H1 (cell line): ENCODE measurements at regions not wholly inside any gene's neighbourhood (a gene's known extent, or its start where the extent isn't known, plus 50 kb on each side); places are given as distances from the start of the nearest gene placed in this dataset.

Experiments
- CTCF ChIA-PET: fragments of 300-600 bp; sonication (Branson Sonifier 250); formaldehyde crosslinking; loops from one replicate; lab custom pipeline; 2021; ENCODE audit not compliant: partially characterized antibody; lab: Charles Lee
- POLR2A ChIA-PET: fragments of 300-600 bp; sonication (Branson Sonifier 250); formaldehyde crosslinking; loops from one replicate; lab custom pipeline; 2021; ENCODE audit warnings: inconsistent platforms; ENCODE audit not compliant: partially characterized antibody; lab: Charles Lee
- DNase-seq, 2 experiments: peaks; one replicate each; pipeline versions ENCODE4 v3.0.0 to v3.0.0-alpha.2; 2010 to 2022; ENCODE audit warnings: low spot score in 2 of 2, low read depth in 1 of 2, mixed read lengths in 1 of 2
- FAIRE-seq: peaks from 2 replicates; lab custom pipeline; 2011; peaks lifted over from hg19 to GRCh38; lab: Jason Lieb, UNC
- H2AFZ ChIP-seq: 2 replicates; pipeline ENCODE4 v1.8.1; 2012; ENCODE audit warnings: low read length, inconsistent platforms
- H2AK5ac ChIP-seq: 2 replicates; pipeline ENCODE4 v1.6.1; 2013; ENCODE audit warnings: low read depth, low read length
- H2BK120ac ChIP-seq: replicated peaks from 2 replicates; pipeline ENCODE3; 2013; ENCODE audit warnings: low read depth, low read length, inconsistent platforms
- H2BK12ac ChIP-seq: 2 replicates; pipeline ENCODE4 v1.6.1; 2013; ENCODE audit warnings: low read depth, low read length
- H2BK15ac ChIP-seq: 2 replicates; pipeline ENCODE4 v1.6.1; 2013; ENCODE audit warnings: low read length
- H2BK20ac ChIP-seq: 2 replicates; pipeline ENCODE4 v1.6.1; 2013; ENCODE audit warnings: low read length
- H2BK5ac ChIP-seq: 2 replicates; pipeline ENCODE4 v1.6.1; 2013; ENCODE audit warnings: low read depth, low read length
- H3K14ac ChIP-seq: 2 replicates; pipeline ENCODE4 v1.6.1; 2013; ENCODE audit warnings: inconsistent platforms; ENCODE audit not compliant: insufficient read length
- H3K18ac ChIP-seq: 2 replicates; pipeline ENCODE4 v1.6.1; 2013; ENCODE audit warnings: low read length; ENCODE audit errors: extremely low read depth
- H3K23ac ChIP-seq: 2 replicates; pipeline ENCODE4 v1.6.1; 2013; ENCODE audit warnings: inconsistent platforms; ENCODE audit not compliant: insufficient read length
- H3K23me2 ChIP-seq: 2 replicates; pipeline ENCODE4 v1.6.1; 2013; ENCODE audit warnings: low read depth, low read length
- H3K27ac ChIP-seq: 2 replicates; pipeline ENCODE4 v1.6.1; 2011; ENCODE audit warnings: low read depth, low read length, inconsistent platforms
- H3K27me3 ChIP-seq, 4 experiments: replicated peaks in 1 of 4; 1 replicate in 1 of 4; 2 replicates in 3 of 4; pipeline versions ENCODE4 v1.6.1 to v1.8.1; 2011 to 2013; ENCODE audit warnings: low read length in 3 of 4, mild to moderate bottlenecking in 3 of 4, inconsistent platforms in 2 of 4, mixed read lengths in 2 of 4, moderate library complexity in 1 of 4; ENCODE audit not compliant: control insufficient read depth in 3 of 4, insufficient read depth in 3 of 4; ENCODE audit errors: extremely low read depth in 1 of 4
- H3K36me3 ChIP-seq, 4 experiments: 2 replicates each; pipeline versions ENCODE4 v1.6.1 to v1.8.1; 2011 to 2013; ENCODE audit warnings: mild to moderate bottlenecking in 4 of 4, low read length in 3 of 4, moderate library complexity in 2 of 4, control low read depth in 1 of 4, inconsistent platforms in 1 of 4; ENCODE audit not compliant: insufficient read depth in 4 of 4, control insufficient read depth in 2 of 4
- H3K4ac ChIP-seq: replicated peaks from 2 replicates; pipeline ENCODE3; 2013; ENCODE audit warnings: low read length, low read depth, mixed read lengths, inconsistent platforms; ENCODE audit not compliant: insufficient read length
- H3K4me1 ChIP-seq, 4 experiments: replicated peaks in 1 of 4; 1 replicate in 1 of 4; 2 replicates in 3 of 4; pipeline versions ENCODE4 v1.6.1 to v1.8.1; 2011 to 2013; ENCODE audit warnings: low read length in 3 of 4, inconsistent platforms in 2 of 4, mixed read lengths in 1 of 4; ENCODE audit not compliant: insufficient read depth in 4 of 4, control insufficient read depth in 3 of 4
- H3K4me2 ChIP-seq, 2 experiments: 2 replicates each; pipeline versions ENCODE4 v1.6.1 to v1.8.1; 2011 to 2013; ENCODE audit warnings: low read depth in 2 of 2, low read length in 2 of 2, control low read depth in 1 of 2, inconsistent platforms in 1 of 2, mild to moderate bottlenecking in 1 of 2; ENCODE audit not compliant: insufficient read depth in 1 of 2
- H3K4me3 ChIP-seq, 4 experiments: fragments of 200-600, 300-600 bp in 1 of 4; sonication (generic), shearing (Covaris generic), sonication (Bioruptor Twin) in 1 of 4; 2 replicates each; pipeline versions ENCODE4 v1.5.1 to v1.8.1; 2011 to 2016; ENCODE audit warnings: low read length in 4 of 4, low read depth in 3 of 4, control low read depth in 2 of 4, inconsistent platforms in 2 of 4, mild to moderate bottlenecking in 2 of 4, mixed read lengths in 1 of 4, moderate library complexity in 1 of 4; ENCODE audit not compliant: insufficient read depth in 2 of 4; ENCODE audit errors: extremely low read depth in 1 of 4
- H3K56ac ChIP-seq: replicated peaks from 2 replicates; pipeline ENCODE3; 2013; ENCODE audit warnings: low read depth, mild to moderate bottlenecking, mixed read lengths, low read length, inconsistent platforms; ENCODE audit not compliant: insufficient read length
- H3K79me1 ChIP-seq: 2 replicates; pipeline ENCODE4 v1.6.1; 2013; ENCODE audit warnings: low read depth, low read length, control low read depth
- H3K79me2 ChIP-seq, 2 experiments: 2 replicates each; pipeline versions ENCODE4 v1.6.1 to v1.8.1; 2012 to 2013; ENCODE audit warnings: low read length in 2 of 2, mild to moderate bottlenecking in 2 of 2, inconsistent platforms in 1 of 2; ENCODE audit not compliant: insufficient read depth in 2 of 2, control insufficient read depth in 1 of 2
- H3K9ac ChIP-seq, 4 experiments: replicated peaks in 1 of 4; 1 replicate in 1 of 4; 2 replicates in 3 of 4; pipeline versions ENCODE4 v1.6.1 to v1.8.1; 2011 to 2013; ENCODE audit warnings: low read depth in 3 of 4, low read length in 3 of 4, control low read depth in 2 of 4, mild to moderate bottlenecking in 2 of 4, moderate library complexity in 2 of 4, inconsistent platforms in 1 of 4; ENCODE audit errors: extremely low read depth in 1 of 4
- H3K9me3 ChIP-seq, 2 experiments: 2 replicates each; pipeline versions ENCODE4 v1.6.1 to v1.8.1; 2012 to 2013; ENCODE audit warnings: mild to moderate bottlenecking in 2 of 2, moderate library complexity in 2 of 2, control low read depth in 1 of 2, inconsistent platforms in 1 of 2, low read depth in 1 of 2, low read length in 1 of 2, mixed read lengths in 1 of 2; ENCODE audit not compliant: insufficient read depth in 2 of 2
- H4K20me1 ChIP-seq, 2 experiments: replicated peaks in 1 of 2; 2 replicates each; pipeline versions ENCODE3 to v1.8.1; 2011 to 2013; ENCODE audit warnings: inconsistent platforms in 2 of 2, low read length in 2 of 2, mild to moderate bottlenecking in 1 of 2; ENCODE audit not compliant: insufficient read depth in 2 of 2, control insufficient read depth in 1 of 2
- H4K5ac ChIP-seq: 2 replicates; pipeline ENCODE4 v1.6.1; 2013; ENCODE audit warnings: low read length, low read depth, mixed read lengths, inconsistent platforms; ENCODE audit not compliant: insufficient read length
- H4K8ac ChIP-seq: 2 replicates; pipeline ENCODE4 v1.8.0; 2013; ENCODE audit warnings: mild to moderate bottlenecking, moderate library complexity, low read length, inconsistent platforms; ENCODE audit not compliant: insufficient read depth; ENCODE audit errors: extremely low read depth
- H4K91ac ChIP-seq: replicated peaks from 2 replicates; pipeline ENCODE3; 2013; ENCODE audit warnings: low read length, mixed read lengths, inconsistent platforms; ENCODE audit not compliant: insufficient read length
- GTF2F1 ChIP-seq: IDR thresholded peaks from 2 replicates; pipeline ENCODE4 v1.6.1; 2012; ENCODE audit warnings: low read depth, low read length, improper control_type of control experiment, borderline replicate concordance
- SAP30 ChIP-seq: fragments of 300-600 bp; sonication (generic); IDR thresholded peaks from 2 replicates; pipeline ENCODE4 v1.7.1; 2012; ENCODE audit warnings: low read length, moderate library complexity, mild to moderate bottlenecking, inconsistent platforms; ENCODE audit not compliant: insufficient read depth, insufficient replicate concordance
- WGBS, 2 experiments: shearing (Covaris generic) in 1 of 2; methylation state at CpG; one replicate each; pipeline versions ENCODE4 v1.1.6 to v1.1.7; 2013 to 2015; ENCODE audit warnings: low lambda C conversion rate in 2 of 2, mixed read lengths in 2 of 2, inconsistent platforms in 1 of 2, low coverage in 1 of 2, missing lambda C conversion rate in 1 of 2; ENCODE audit not compliant: insufficient replicate concordance in 2 of 2, insufficient coverage in 1 of 2, insufficient read length in 1 of 2; ENCODE audit errors: extremely low coverage in 1 of 2, missing lambda C conversion rate in 1 of 2; 5-methylcytosine and 5-hydroxymethylcytosine counted together

DNA sequence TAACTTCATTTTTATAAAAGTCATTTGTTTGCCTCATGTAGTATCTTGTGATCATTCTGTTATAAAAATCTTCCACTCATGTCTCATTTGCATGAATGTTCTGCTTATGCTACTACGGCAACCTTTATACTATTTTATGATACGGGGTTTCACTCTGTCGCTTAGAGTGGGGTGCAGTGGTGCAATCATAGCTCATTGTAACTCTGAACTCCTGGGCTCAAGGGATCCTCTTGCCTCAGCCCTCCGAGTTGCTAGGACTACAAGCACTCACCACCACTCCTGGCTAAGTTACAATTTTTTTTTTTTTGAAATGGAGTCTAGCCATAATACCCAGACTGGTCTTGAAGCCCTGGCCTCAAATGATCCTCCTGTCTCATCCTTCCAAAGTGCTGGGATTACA is 154.4 kb upstream of the PREP start:
- no peak overlapping the region for H2AK5ac ChIP-seq
- no peak overlapping the region for H4K5ac ChIP-seq
- no peaks in the 10 kb centered on the region for H3K9me3 ChIP-seq
- no peak overlapping the region for H3K4me2 ChIP-seq
- H2AFZ ChIP-seq = no peak overlapping the region
- no peaks in the 10 kb centered on the region for H3K79me1 ChIP-seq
- H2BK15ac ChIP-seq = no peak overlapping the region
- no peaks in the 10 kb centered on the region for H3K36me3 ChIP-seq
- POLR2A ChIA-PET = interaction anchor here (0.6 to 0.7 kb wide), 2 partner anchors 94 to 610 kb away, joined by 3 to 4 read pairs; no protein-coding TSS in a partner anchor
- WGBS, 2 experiments = 92% methylated on average over 4 of the region's 4 CpGs; no CpG with 5 or more reads in 1 of the 2 experiments
- H2BK12ac ChIP-seq = no peak overlapping the region
- no peak overlapping the region for H3K4ac ChIP-seq
- H4K8ac ChIP-seq = no peak overlapping the region
- FAIRE-seq = no peak
- no peak overlapping the region for H3K9ac ChIP-seq
- no peaks in the 10 kb centered on the region for H3K27me3 ChIP-seq
- no peak for TF ChIP-seq SAP30
- no peak for TF ChIP-seq GTF2F1
- H3K23ac ChIP-seq = no peak overlapping the region
- H4K20me1 ChIP-seq = no peaks in the 10 kb centered on the region
- H3K79me2 ChIP-seq = no peaks in the 10 kb centered on the region
- H3K14ac ChIP-seq = no peak overlapping the region
- no peaks in the 10 kb centered on the region for H3K23me2 ChIP-seq
- H3K27ac ChIP-seq = no peak overlapping the region
- H3K4me3 ChIP-seq = no peak overlapping the region
- H3K56ac ChIP-seq = no peak overlapping the region
- H2BK120ac ChIP-seq = no peak overlapping the region
- no peak overlapping the region for H4K91ac ChIP-seq
- DNase-seq = no peak
- no peak overlapping the region for H3K18ac ChIP-seq
- H2BK5ac ChIP-seq = no peak overlapping the region
- H2BK20ac ChIP-seq = no peak overlapping the region
- H3K4me1 ChIP-seq = no peaks in the 10 kb centered on the region
- CTCF ChIA-PET = no interaction called here
